HG03521 (cell line): ENCODE measurements at regions not wholly inside any gene's neighbourhood (a gene's known extent, or its start where the extent isn't known, plus 50 kb on each side); places are given as distances from the start of the nearest gene placed in this dataset.

ENCODE experiments used
- ATAC-seq: cut with Tn5 transposase; IDR thresholded peaks from one replicate; pipeline ENCODE4 v1.9.1; 2021; ENCODE audit warnings: mild to moderate bottlenecking, moderate library complexity; ENCODE audit not compliant: unreplicated experiment

GRCh38 chr13:80571346-80572307 is 230.7 kb upstream of the SPRY2 start:
- ATAC-seq, result no peak

GRCh38 chr13:80563439-80563838 is 222.5 kb upstream of the SPRY2 start:
- no peak for ATAC-seq

- no peak for ATAC-seq
Measured at GRCh38 chr13:80562433-80563156, 221.7 kb upstream of the SPRY2 start.

- no peak for ATAC-seq
Measured at GRCh38 chr13:80560609-80561008, 219.7 kb upstream of the SPRY2 start.

GRCh38 chr13:80559944-80560343 is 219.0 kb upstream of the SPRY2 start:
- no peak for ATAC-seq

DNA sequence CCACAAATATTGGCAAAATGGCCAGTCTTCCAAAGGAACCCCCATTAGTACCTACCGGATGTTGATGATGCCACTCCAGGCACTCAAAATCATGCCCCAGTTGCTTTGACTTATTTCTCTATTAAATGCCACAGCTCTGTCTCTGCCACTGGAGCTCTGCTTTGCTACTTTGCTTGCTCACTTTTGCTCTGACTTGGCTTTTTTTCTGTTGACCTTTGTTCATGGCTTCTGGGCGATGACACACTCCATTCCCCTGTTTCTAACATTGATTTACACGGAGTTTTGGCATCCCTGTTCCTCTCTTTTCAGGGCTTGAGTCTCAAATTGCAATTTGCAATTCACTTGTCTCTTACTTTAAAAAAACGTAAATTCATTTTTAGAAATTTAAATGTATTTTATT is 217.1 kb upstream of the SPRY2 start:
- no peak for ATAC-seq

DNA sequence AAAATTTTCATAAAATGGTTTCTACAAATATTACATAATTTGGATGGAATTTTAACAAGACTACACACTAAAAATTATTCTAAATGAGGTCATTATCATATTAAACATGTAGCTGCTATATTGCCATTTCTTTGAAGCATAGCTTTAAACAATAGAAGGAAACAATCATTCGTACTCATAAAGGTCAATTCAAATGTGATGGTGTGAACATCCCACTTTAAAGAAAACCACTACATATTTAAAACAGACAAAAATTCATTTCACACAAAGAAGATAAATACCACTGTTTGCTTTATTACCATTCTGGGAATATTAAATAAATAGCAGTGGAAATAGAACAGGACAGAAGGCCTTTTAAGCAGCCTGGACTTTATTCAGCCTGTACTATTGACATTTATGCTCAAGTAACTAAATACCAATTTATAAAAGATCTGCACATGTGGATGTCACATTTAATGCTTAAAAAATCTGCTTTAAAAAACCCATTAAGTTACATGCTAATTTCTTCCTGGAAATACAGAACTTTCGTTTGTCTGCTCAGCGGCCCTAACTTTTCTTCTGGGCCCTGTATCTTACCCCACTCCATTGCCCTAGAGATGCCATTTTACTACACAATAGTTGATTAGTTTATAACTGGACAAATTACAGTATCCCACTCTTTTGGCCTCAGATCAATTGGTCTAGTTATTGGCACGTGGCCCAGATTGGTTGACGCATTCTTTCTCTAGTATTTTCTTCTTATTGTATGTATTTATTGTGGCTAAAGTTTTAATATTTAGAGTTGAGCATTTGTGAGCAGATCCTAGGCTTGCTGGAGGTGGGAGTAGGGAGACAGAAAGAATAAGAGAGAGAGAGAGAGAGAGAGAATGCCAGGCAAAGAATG is 215.1 kb upstream of the SPRY2 start:
- ATAC-seq, result no peak

- no peak for ATAC-seq
Measured at GRCh38 chr13:80552851-80553440, 212.0 kb upstream of the SPRY2 start.

- no peak for ATAC-seq
Measured at GRCh38 chr13:80551650-80552497, 210.9 kb upstream of the SPRY2 start.

DNA sequence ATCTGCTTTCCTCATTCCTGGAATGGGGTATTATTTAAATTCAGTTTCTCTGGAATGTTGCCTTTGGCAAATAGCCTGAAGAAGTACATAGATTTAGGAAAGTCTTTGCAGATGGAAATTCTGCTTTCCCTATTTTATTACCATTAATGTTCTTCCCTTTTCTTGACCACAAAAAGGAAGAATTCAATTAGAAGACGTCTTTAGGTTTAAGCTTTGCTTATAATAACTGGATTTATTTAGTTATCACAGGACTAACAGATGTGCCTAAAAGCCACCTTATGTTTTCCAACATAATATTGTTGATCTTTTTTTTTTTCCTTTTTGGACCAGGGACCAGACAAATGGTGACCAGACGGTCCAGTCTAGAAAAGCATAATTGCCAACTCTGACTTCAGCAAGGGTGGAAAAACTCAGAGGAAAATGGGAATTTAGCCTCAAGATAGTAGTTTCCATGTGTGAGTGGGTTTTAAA is 210.1 kb upstream of the SPRY2 start:
- ATAC-seq, result no peak

DNA sequence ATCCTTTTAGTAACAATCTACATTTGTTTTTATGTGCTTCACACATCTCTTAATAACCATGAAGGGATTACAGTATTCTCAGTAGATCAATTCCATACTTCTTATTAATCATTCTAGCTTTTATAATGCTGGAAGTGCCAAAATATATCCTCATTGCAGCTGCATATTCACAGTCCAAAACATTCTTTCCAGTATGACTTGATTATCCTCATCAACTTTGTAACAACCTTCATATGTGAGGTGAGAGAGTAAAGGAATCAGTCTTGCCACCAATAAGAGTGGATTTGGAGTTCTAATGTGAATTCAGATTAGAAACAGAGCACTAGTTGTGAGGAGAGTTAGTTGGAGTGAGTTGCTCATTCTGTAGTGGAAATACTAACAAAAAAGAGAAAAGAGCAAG is 208.0 kb upstream of the SPRY2 start:
- no peak for ATAC-seq

DNA sequence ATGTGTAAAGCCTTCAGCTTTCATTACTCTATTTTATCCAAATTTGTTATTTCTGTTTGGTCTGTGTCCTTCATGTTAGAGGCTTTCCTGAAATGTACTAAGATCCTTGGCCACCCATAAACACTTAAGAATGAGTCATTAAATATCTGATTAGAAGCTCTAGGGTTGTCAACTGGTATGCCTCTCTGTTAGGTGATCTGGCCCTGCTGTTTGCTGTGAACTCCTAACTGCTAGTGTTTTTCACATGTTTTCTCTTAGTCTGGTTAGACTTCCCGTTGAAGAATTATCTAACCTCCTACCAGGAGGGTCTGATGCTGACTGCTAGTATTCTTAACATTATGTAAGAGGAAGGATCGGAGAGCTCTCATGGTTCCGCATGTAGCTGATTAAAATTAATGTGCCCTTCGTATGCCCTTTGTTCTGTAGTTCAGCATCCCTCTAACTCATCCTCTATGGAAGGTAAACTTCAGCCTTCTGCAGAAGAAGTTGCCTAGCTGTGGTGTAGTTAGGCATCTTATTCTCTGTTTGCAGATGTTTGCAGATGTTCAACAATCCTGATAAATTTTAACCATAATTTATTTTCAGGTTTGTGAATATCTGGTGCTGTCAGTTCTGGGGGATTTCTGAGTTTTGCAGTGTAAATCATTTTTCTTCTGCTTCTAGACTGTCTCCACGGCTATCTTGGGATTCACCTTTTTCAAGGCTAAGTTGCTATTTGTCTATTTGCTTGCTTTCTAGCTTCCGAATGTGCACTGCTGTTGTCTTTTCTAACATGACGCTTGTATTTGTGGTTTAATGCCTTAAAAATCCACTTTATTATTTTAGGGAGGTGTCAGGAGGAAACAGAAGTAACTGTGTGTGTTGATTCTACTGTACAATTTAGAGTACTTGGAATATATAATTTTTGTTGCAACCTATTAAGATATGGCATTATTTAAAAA is 207.2 kb upstream of the SPRY2 start:
- no peak for ATAC-seq

GRCh38 chr13:80547341-80547740 is 206.4 kb upstream of the SPRY2 start:
- no peak for ATAC-seq

GRCh38 chr13:80533175-80533574 is 192.2 kb upstream of the SPRY2 start:
- no peak for ATAC-seq

DNA sequence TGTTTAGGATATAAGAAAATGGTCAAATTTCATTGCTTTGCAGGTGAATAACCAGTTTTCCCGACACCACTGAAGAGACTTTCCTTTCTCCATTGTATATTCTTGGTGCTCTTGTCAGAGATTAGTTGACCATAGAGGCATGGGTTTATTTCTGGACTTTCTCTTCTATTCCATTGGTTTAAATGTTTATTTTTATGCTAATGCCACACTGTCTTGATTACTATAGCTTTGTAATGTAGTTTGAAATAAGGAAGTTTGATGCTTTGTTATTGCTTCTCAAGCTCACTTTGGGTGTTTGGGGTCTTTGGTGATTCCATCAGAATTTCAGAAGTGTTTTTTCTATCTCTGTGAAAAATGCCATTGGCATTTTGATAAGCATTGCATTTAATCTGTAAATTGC is 190.0 kb upstream of the SPRY2 start:
- no peak for ATAC-seq

- no peak for ATAC-seq
Measured at GRCh38 chr13:80530191-80530590, 189.3 kb upstream of the SPRY2 start.

DNA sequence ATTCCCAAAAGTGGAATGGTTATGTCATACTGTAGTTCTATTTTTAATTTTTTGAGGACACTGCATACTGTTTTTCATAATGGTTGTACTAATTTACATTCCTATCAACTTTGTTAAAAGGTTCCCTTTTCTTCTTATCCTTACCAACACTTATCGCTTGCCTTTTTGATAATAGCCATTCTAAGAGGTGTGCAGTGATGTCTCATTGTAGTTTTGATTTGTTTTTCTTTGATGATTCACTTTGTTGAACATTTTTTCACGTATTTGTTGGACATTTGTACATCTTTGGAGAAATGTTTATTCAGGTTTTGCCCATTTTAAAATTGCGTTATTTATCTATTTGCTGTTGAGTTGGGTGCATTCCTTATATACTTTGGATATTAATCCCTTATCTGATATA is 188.8 kb upstream of the SPRY2 start:
- no peak for ATAC-seq

GRCh38 chr13:80528733-80529132 is 187.8 kb upstream of the SPRY2 start:
- no peak for ATAC-seq

DNA sequence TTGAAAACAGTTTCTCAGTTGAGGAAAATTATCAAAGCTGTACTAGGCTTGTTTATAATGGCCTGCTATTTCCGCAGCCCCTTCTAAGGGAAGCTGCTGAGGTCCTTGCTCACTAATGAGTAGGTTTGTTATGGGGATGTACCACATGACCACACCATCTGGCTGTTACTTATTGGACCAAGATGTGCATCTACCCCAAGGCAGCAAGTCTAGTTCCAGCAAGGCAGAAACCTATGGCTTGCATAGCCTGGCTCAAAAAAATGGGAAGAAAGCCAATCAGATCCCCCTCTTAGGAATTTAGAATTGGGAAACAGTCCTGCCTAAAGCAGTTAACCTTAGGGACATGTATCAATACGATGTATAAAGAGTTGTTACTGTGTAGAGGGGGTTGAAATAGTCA is 186.5 kb upstream of the SPRY2 start:
- no peak for ATAC-seq
